ENCODE measurements at regions not wholly inside any gene's neighbourhood (a gene's known extent, or its start where the extent isn't known, plus 50 kb on each side); places are given as distances from the start of the nearest gene placed in this dataset.

- intact Hi-C loops (cut with micrococcal nuclease), result no loop called here
- Mint-ChIP-seq H3K4me1 (no peaks in the 10 kb centered on the region), H3K36me3 (ENCODE audit: low read depth) (no peaks in the 10 kb centered on the region), H3K27me3 (no peaks in the 10 kb centered on the region), H3K9me3 (no peaks in the 10 kb centered on the region), H3K27ac (no peak overlapping the region), H3K4me3 (no peak overlapping the region)
- DNase-seq, result no peak
These were observed 1497.4 kb upstream of the CADM2 start for GRCh38 chr3:83461411-83461810.

- H3K9me3 Mint-ChIP-seq, result no peaks in the 10 kb centered on the region
- no peaks in the 10 kb centered on the region for H3K27me3 Mint-ChIP-seq
- intact Hi-C loops (cut with micrococcal nuclease), result no loop called here
- no peak overlapping the region for H3K27ac Mint-ChIP-seq
- H3K4me3 Mint-ChIP-seq, result no peak overlapping the region
- no peaks in the 10 kb centered on the region for H3K4me1 Mint-ChIP-seq
- no peaks in the 10 kb centered on the region for H3K36me3 Mint-ChIP-seq (ENCODE audit: low read depth)
- no peak for DNase-seq
These were observed 1481.2 kb upstream of the CADM2 start for GRCh38 chr3:83477563-83477962.

- Mint-ChIP-seq H3K9me3 (no peaks in the 10 kb centered on the region), H3K27ac (no peak overlapping the region), H3K36me3 (ENCODE audit: low read depth) (no peaks in the 10 kb centered on the region), H3K4me1 (no peaks in the 10 kb centered on the region), H3K4me3 (no peak overlapping the region), H3K27me3 (no peaks in the 10 kb centered on the region)
- DNase-seq, result no peak
- intact Hi-C loops (cut with micrococcal nuclease), result no loop called here
These were observed 1476.3 kb upstream of the CADM2 start for GRCh38 chr3:83482402-83483070.

- Mint-ChIP-seq H3K27ac (no peak overlapping the region), H3K27me3 (no peaks in the 10 kb centered on the region), H3K4me3 (no peak overlapping the region), H3K4me1 (no peaks in the 10 kb centered on the region), H3K9me3 (peaks cover 4% of the 10 kb centered on the region), H3K36me3 (ENCODE audit: low read depth) (no peaks in the 10 kb centered on the region)
- DNase-seq, result no peak
- intact Hi-C loops (cut with micrococcal nuclease), result no loop called here
These were observed 1462.3 kb upstream of the CADM2 start for GRCh38 chr3:83496462-83496861.

GRCh38 chr3:83498361-83499016, 1460.3 kb upstream of the CADM2 start:
- Mint-ChIP-seq H3K36me3 (ENCODE audit: low read depth) (no peaks in the 10 kb centered on the region), H3K4me3 (no peak overlapping the region), H3K4me1 (no peaks in the 10 kb centered on the region), H3K9me3 (peaks cover 4% of the 10 kb centered on the region), H3K27ac (no peak overlapping the region), H3K27me3 (no peaks in the 10 kb centered on the region)
- no peak for DNase-seq
- intact Hi-C loops (cut with micrococcal nuclease), result no loop called here

GRCh38 chr3:83500422-83500821, 1458.4 kb upstream of the CADM2 start:
- intact Hi-C loops (cut with micrococcal nuclease), result no loop called here
- Mint-ChIP-seq H3K27ac (no peak overlapping the region), H3K4me1 (no peaks in the 10 kb centered on the region), H3K36me3 (ENCODE audit: low read depth) (no peaks in the 10 kb centered on the region), H3K9me3 (no peaks in the 10 kb centered on the region), H3K4me3 (no peak overlapping the region), H3K27me3 (no peaks in the 10 kb centered on the region)
- no peak for DNase-seq

GRCh38 chr3:83500931-83501330, 1457.9 kb upstream of the CADM2 start:
- intact Hi-C loops (cut with micrococcal nuclease), result no loop called here
- H3K4me3 Mint-ChIP-seq, result no peak overlapping the region
- no peaks in the 10 kb centered on the region for H3K27me3 Mint-ChIP-seq
- no peaks in the 10 kb centered on the region for H3K9me3 Mint-ChIP-seq
- H3K36me3 Mint-ChIP-seq (ENCODE audit: low read depth), result no peaks in the 10 kb centered on the region
- no peak overlapping the region for H3K27ac Mint-ChIP-seq
- no peaks in the 10 kb centered on the region for H3K4me1 Mint-ChIP-seq
- no peak for DNase-seq

- no peaks in the 10 kb centered on the region for H3K27me3 Mint-ChIP-seq
- no peaks in the 10 kb centered on the region for H3K4me1 Mint-ChIP-seq
- H3K4me3 Mint-ChIP-seq, result no peak overlapping the region
- H3K27ac Mint-ChIP-seq, result no peak overlapping the region
- H3K36me3 Mint-ChIP-seq (ENCODE audit: low read depth), result no peaks in the 10 kb centered on the region
- intact Hi-C loops (cut with micrococcal nuclease), result no loop called here
- DNase-seq, result no peak
- no peaks in the 10 kb centered on the region for H3K9me3 Mint-ChIP-seq
These were observed 1445.7 kb upstream of the CADM2 start for GRCh38 chr3:83513051-83513450.

GRCh38 chr3:83513677-83514076, 1445.1 kb upstream of the CADM2 start:
- H3K27me3 Mint-ChIP-seq, result no peaks in the 10 kb centered on the region
- no peaks in the 10 kb centered on the region for H3K4me1 Mint-ChIP-seq
- H3K9me3 Mint-ChIP-seq, result no peaks in the 10 kb centered on the region
- no peak for DNase-seq
- H3K27ac Mint-ChIP-seq, result no peak overlapping the region
- H3K36me3 Mint-ChIP-seq (ENCODE audit: low read depth), result no peaks in the 10 kb centered on the region
- no peak overlapping the region for H3K4me3 Mint-ChIP-seq
- intact Hi-C loops (cut with micrococcal nuclease), result no loop called here

- Mint-ChIP-seq H3K4me3 (no peak overlapping the region), H3K36me3 (ENCODE audit: low read depth) (no peaks in the 10 kb centered on the region), H3K27ac (no peak overlapping the region), H3K4me1 (no peaks in the 10 kb centered on the region), H3K27me3 (no peaks in the 10 kb centered on the region), H3K9me3 (no peaks in the 10 kb centered on the region)
- intact Hi-C loops (cut with micrococcal nuclease), result no loop called here
- DNase-seq, result no peak
These were observed 1444.5 kb upstream of the CADM2 start for GRCh38 chr3:83514130-83514914.

GRCh38 chr3:83515123-83515522, 1443.7 kb upstream of the CADM2 start:
- Mint-ChIP-seq H3K9me3 (no peaks in the 10 kb centered on the region), H3K4me1 (no peaks in the 10 kb centered on the region), H3K27ac (no peak overlapping the region), H3K4me3 (no peak overlapping the region), H3K36me3 (ENCODE audit: low read depth) (no peaks in the 10 kb centered on the region), H3K27me3 (no peaks in the 10 kb centered on the region)
- intact Hi-C loops (cut with micrococcal nuclease), result no loop called here
- DNase-seq, result no peak

- no peaks in the 10 kb centered on the region for H3K27me3 Mint-ChIP-seq
- intact Hi-C loops (cut with micrococcal nuclease), result loop anchor here (5.0 kb wide), 1 partner anchor 1611 kb away; no protein-coding TSS in a partner anchor
- no peaks in the 10 kb centered on the region for H3K36me3 Mint-ChIP-seq (ENCODE audit: low read depth)
- no peak for DNase-seq
- no peak overlapping the region for H3K4me3 Mint-ChIP-seq
- H3K9me3 Mint-ChIP-seq, result no peaks in the 10 kb centered on the region
- H3K27ac Mint-ChIP-seq, result no peak overlapping the region
- no peaks in the 10 kb centered on the region for H3K4me1 Mint-ChIP-seq
These were observed 1435.2 kb upstream of the CADM2 start for GRCh38 chr3:83523470-83524073.

- Mint-ChIP-seq H3K4me1 (no peaks in the 10 kb centered on the region), H3K27ac (no peak overlapping the region), H3K4me3 (no peak overlapping the region), H3K9me3 (no peaks in the 10 kb centered on the region), H3K36me3 (ENCODE audit: low read depth) (no peaks in the 10 kb centered on the region), H3K27me3 (no peaks in the 10 kb centered on the region)
- no peak for DNase-seq
- intact Hi-C loops (cut with micrococcal nuclease), result loop anchor here (5.0 kb wide), 1 partner anchor 1613 kb away; no protein-coding TSS in a partner anchor
These were observed 1433.9 kb upstream of the CADM2 start for GRCh38 chr3:83524901-83525300.

GRCh38 chr3:83559082-83559481, 1399.7 kb upstream of the CADM2 start:
- intact Hi-C loops (cut with micrococcal nuclease), result no loop called here

More at GRCh38 chr3:83559082-83559481, 1399.7 kb upstream of the CADM2 start:
- no peak for DNase-seq
- no peak overlapping the region for H3K27ac Mint-ChIP-seq
- H3K36me3 Mint-ChIP-seq (ENCODE audit: low read depth), result no peaks in the 10 kb centered on the region
- H3K9me3 Mint-ChIP-seq, result peaks cover 6% of the 10 kb centered on the region
- H3K4me3 Mint-ChIP-seq, result no peak overlapping the region
- no peaks in the 10 kb centered on the region for H3K27me3 Mint-ChIP-seq
- no peaks in the 10 kb centered on the region for H3K4me1 Mint-ChIP-seq

Data from activated CD4-positive, alpha-beta T cell treated with anti-CD3 and anti-CD28 coated beads, Interleukin-2, amount 10 ng/mL, durations not matched to agents 24 days and 14 days (primary cell).